ENCODE measurements at regions not wholly inside any gene's neighbourhood (a gene's known extent, or its start where the extent isn't known, plus 50 kb on each side); places are given as distances from the start of the nearest gene placed in this dataset.
"Not testable (repeated sequence)": the region's sequence is repeated elsewhere in the genome, so short reads cannot be mapped to it uniquely, and the experiment has no call there.

DNA sequence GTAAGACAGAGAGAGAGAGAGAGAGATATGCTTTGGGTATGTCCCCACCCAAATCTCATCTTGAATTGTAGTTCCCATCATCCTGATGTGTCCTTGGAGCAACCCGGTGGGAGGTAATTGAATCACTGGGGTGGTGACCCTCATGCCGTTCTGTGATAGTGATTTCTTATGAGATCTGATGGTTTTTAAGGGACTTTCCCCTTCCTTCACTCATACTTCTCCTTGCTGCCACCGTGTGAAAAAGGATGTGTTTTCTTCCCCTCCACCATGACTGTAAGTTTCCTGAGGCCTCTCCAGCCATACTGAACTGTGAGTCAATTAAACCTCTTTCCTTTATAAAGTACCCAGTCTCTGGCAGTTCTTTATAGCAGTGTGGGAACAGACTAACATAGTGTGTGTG is 60.3 kb downstream of the EOMES start:
- no peak for DNase-seq (ENCODE audit: low read depth)

DNA sequence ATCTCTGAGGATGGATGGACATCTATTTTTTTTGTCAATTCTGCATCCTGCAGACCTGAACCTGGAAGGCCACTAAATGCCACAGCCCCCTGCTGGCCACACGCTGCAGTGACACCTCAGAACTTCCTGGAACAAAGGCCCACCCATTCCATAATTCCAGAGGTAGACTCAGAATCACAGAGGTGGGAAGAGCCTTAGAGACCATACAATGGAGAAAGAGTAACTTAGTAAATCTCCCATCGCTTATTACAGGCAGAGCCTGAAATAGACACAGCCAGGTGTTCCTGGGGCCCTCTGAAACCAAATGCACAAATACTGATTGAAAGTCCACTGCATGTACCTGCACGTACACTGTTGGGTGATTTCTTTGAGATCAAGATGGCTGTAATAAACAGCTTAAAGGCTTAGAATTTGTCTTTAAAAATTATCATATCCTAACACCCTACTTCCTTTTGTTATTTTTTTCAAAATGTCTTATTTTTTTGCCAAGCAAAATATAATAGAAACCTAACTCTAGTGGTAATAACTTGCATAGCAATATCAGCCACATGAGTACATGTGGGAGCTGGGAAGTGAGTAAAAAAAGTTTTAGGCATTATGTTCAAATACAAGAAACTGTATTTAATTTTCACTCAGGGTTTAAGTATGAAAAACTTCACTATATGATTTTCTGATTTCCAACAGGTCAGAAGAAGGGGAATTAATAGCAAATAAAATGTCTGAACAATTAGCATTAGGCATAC is 62.7 kb downstream of the EOMES start:
- peak; percentile 11 for DNase-seq (ENCODE audit: low read depth)

DNA sequence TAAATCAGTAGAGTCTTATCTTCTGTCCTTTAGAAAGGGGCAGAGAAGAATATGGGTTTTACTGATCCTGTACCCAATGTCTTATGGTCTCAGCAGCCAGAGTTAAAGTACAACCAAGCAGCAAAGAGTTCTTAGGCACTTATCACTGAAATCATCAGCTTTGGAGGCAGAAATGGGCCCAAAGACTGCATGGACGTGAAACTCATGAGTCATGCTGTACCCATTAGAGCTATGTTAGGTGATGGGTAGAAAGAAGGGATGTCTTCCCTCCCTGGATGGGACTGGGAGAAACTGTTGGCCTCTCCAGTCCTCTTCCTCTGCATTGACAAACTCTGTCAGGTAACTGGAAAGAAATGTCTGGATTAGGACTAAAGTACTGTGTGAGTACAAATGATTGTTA is 63.4 kb downstream of the EOMES start:
- DNase-seq (ENCODE audit: low read depth) = no peak

DNA sequence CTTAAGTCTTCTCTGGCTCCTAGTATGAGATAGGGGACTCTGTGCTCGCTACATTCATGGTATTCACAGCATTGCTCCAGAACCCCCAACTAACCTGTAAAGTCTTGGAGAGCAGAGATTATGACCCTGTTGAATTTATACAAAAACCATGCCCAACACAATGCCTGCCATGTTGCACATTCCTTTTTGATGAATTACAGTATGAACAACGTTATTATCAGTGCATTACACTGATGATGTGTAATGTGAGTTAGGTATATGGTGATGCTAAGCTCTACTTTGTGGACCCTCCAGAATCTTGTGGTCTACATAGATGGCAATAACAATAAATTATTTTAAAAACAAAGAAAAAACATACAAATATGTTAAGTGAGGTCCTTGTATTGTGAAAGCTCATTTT is 64.3 kb downstream of the EOMES start:
- DNase-seq (ENCODE audit: low read depth) = no peak

DNA sequence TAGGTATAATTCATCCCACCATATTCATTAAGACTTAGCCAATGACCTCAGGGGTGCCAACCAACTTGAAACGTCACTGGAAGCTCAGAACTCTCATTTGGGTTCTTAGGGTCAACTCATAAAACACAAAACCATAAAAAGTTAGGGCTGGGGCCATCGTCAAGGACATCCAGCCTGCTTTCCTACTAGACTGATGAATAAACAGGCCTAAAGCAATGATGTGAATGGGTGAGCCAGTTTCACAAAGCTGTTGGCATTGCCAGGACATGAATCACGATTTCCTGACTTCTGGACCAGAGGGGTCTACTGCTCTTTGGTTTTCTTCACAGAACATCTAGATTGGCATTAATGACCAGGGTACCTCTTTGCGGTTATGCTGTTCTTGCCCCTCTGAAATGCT is 64.7 kb downstream of the EOMES start:
- DNase-seq (ENCODE audit: low read depth) = no peak

DNA sequence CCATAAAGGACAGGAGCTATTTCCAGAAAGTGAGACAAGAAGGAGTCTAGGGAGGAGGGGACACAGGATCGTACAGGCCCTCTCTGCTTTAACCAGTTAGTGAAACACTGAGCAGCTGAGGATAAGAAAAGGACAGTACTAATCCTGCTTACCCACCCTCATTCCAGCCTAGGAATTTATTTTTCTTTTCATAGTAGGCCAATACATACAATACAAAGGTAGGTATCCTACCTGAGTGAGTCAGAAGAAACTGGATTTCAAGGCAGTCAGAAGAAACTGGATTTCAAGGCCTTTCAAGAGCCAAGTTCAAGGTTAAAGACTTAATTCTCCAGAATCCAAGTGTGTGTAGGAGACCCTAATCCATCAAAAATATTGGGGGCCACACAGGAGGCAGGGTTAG is 65.3 kb downstream of the EOMES start:
- DNase-seq (ENCODE audit: low read depth) = no peak

DNA sequence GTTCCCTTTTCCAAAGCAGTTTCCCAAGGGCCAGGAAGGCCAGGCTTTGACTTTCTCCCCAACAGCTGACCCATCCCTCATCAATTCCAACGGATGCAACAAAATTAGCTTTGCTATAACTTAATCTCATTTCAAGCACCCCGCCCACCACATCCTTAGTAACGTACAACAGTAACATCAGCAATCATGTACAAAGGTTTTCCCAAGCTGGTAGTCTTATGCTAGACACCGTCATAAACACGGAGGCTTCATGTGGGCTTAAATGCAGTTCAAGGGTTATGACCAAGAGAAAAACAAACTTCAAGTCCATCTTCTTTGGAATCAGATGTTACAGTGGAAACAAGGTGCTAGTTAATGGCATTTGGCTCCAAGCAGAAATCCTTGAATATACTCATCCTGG is 66.6 kb downstream of the EOMES start:
- no peak for DNase-seq (ENCODE audit: low read depth)

DNA sequence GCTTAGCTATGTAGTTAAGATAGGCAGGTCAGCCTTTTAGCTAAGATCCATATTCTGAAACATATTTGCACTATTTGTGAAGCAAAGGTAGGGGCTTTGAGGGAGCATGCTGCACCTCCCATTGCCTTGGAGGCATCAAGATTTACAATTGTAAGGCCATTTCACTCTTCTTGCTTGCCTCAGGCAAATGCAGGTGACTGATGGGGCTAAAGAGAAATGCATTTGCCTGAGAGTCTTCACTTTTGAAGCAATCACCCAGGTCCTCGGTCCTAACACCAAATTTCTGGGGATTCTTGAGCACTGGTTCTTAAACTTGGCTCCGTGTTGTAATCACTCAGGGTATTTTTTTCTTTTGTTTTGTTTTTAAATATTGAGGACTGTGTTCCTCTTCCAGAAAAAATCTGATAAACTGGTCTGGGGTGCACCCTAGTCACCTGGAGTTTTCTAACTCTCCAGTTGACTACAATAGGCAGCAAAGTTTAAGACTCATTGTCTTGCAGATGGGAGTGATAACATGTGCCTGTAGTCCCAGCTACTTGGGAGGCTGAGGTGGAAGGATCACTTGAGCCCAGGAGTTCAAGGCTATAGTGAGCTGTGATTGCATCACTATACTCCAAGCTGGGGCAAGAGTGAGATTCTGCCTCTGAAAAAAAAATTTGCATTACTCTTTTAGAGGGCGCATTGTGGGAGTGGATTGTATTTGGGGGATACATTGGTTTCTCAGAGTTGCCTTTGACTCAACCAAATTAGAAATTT is 68.1 kb downstream of the EOMES start:
- DNase-seq (ENCODE audit: low read depth) = no peak

DNA sequence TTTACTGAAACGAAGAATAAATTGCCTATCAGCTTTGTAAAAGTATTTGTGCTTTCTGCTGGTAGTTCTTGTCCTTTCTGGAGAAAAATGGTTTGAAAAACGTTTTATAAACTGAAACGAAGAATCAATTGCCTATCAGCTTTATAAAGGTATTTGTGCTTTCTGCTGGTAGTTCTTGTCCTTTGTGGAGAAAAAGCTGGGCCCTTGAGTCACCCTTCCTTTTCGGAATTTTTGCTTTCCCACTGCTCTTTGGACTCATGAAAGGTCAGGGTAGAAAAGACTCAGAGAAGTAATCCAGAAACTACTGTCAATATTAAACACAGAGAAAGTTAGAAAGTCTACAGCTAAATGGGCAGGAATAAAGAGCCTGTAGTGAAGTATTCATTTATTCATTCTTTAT is 72.8 kb downstream of the EOMES start:
- DNase-seq (ENCODE audit: low read depth) = no peak

DNA sequence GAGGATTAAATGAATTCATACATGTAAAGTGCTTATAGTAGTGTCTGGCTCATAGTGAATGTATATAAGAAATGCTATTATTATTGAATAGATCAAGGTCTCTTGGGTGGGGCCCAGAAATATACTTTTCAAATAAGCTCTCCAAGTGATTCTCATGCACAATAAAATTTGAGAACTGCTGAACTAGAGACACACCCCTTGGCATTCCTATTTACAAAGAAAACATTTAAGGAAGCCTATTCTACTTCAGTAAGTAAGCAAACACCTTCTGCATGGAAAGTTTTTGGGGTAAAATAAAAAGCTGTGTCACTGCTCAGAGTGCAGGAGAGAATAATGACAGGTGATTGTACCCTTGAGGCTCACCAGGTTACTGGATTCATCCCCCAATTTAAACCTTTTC is 75.2 kb downstream of the EOMES start:
- no peak for DNase-seq (ENCODE audit: low read depth)

DNA sequence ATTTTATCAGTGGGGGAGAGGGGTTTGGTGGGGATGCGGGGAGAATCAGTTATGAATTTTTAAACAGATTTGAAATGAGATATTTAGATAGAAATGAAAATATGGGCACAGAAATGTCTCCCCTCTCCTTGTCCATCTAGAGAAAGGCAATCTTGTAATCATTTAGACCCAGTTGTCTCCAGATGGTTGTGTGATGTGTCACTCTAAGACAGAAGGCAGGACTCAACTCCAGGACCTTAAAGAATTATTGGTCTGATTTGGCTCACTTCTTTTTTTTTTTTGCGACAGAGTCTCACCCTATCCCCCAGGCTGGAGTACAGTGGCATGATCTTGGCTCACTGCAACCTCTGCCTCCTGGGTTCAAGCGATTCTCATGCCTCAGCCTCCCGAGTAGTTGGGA is 77.2 kb downstream of the EOMES start:
- DNase-seq (ENCODE audit: low read depth) = no peak

DNA sequence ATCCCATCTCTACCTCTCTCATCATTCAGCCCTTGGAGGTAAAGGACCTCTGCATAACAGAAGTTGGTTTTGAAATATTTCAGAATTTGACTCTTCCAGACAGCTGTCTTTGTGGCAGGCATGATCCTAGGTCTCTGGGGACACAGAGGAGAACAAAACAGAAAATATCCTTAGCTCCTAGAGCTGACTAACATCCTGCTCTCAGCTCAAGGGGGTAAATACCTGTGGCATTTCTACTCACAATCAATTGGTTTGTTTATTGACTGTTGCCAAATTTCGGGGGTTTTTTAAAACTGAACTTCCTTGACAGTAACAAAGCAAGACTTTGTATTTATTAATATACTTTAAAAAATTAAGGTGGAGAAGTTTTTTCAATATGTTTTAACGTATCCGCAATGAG is 78.8 kb downstream of the EOMES start:
- no peak for DNase-seq (ENCODE audit: low read depth)

DNA sequence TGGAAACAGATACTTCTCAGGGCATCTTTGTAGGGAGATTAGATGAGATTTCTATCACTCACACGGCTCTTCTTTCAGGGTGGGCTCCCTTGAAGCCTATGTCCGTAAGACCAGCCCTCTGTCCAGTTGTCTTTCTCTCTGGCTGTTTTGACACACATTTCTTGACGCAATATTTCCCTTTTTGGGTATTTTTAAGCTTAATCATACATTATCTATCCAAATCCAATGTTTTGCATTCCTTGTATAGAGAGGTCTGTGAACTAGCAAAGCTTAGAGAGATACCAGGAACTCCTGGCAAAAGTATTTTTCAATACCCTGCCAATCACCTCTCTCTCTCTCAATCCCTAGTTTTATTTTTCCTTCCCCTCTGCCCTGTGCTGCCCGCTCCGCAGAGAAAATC is 79.3 kb downstream of the EOMES start:
- no peak for DNase-seq (ENCODE audit: low read depth)

DNA sequence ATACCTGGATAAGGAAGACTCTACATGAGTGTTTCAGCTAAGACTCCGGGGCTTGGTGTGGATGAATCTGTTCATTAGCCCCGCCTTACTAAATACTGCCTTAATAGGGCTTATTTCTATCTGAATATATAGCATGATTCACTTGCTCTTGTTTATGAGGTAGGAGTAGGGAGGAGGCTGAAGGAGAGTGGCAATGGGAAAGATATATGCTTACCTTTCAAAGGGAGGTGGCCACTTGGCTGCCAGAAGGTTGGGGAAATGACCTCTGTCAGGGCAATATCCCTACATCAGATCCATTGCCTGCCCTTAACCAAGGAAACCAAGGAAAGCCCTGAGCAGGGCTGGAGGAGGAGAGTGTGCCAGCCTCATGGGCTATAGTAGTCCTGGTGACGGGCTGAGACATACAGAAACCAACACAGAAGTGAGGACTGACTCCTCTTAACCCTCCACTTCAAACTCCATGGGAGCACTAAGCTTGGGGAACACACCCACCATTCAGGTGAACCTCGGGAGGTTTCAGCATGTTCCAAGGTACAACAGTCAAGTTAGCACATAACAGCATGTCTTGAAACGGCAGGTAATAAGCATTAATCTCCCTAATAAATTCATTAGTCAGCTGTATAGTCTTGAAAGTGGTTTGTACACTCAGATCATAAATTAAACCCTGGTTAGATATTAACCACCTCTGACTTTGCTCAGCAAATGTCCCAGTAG is 80.1 kb downstream of the EOMES start:
- no peak for DNase-seq (ENCODE audit: low read depth)

DNA sequence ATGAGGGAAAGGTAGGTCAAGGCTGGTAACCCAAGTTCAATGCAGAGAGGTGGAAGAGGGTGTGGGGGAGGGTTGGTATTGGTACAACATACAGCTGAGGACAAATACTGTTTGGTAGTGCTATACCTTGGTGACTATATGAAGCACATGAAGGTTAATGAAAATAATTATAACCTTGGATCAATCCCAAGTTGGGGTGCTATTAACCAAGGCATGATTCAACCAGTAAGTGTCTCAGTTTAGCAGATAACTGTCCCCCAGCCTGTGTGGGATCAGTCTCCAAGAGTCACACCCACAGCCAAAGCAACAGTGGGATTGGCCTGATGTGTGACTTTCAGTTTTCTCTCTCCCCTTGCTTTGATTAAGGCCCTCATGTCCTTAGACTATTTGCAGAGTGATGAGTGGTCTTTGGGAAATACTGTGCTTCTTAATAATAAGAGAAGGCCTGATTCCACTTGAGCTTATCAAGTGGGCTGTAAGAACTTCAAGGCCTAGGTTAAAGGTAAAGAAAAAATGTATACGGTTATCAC is 80.8 kb downstream of the EOMES start:
- no peak for DNase-seq (ENCODE audit: low read depth)

DNA sequence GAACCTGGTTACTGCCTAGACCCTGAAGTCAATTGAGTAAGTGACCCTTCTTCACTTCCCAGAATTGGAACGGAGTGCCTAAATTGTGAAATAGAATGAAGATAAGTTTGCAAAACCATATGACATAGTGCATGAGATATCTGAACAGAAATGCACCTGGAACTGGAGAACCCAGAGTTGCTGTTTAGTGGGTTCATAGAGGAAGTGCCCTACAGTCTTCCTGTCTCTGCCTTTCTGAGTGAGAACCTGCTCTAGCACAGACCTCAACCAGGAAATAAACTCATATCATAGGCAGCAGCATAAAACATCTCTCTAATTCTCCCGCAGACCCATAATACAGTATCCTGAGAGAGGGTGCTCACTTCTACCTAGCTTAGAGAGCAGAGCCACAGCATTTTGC is 82.9 kb downstream of the EOMES start:
- DNase-seq (ENCODE audit: low read depth) = no peak

DNA sequence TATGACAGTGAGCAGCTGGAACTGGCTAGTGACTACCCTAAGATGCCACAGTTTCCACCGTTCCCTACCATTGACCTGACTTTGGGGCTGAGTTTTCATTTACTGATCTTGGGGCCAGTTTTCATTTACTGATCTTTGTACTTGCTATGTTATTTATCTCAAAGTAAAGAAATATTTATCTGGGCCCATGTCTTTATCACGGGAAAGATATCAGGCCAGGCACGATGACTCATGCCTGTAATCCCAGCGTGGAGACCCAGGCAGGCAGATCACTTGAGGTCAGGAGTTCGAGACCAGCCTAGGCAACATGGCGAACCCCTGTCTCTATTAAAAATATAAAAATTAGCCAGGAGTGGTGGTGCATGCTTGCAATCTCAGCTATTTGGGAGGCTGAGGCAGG is 83.5 kb downstream of the EOMES start:
- DNase-seq (ENCODE audit: low read depth) = no peak

DNA sequence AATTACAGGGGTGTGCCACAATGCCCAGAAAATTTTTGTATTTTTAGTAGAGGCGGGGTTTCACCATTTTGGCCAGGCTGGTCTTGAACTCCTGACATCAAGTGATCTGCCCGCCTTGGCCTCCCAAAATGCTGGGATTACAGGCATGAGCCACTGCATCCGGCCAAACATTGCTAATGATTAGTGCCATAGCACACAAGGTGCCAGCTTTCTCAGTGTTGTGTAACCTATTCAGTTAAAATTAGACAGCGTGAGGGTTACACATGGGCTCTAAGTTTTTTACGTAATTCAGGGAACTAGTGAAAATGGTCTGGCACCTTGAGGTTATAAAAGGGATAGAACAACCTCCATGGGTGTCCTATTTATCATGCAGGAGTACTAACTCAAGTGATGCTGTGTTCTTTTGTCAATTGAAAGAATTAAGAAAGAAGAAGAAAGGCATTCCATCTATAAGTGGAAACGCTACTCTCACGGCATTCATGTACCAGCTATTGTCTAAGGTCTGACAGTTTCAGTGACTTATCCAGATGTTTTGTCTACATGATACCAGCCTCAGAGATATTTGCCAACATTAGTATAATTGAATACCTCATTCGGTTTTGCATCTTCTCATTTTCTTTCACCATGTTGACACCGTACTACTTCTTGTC is 84.7 kb downstream of the EOMES start:
- DNase-seq (ENCODE audit: low read depth) = no peak

DNA sequence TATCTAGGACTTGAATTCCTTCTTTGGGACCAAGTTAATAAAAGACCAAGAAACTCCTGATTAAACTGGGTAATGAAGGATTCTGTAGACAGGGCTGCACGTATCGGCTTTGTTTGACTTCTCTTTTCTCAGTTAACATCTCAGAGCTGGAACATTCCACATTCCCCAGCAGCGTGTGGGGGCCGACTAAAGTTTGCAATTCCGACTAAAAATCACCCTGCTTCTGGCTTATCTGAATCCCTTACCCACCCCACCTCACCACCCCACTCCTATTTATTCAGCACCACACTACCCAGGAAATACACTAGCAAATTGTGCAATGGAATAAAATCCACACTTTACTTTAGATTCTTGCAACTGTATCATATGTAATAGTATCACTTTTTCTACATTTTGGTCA is 87.1 kb downstream of the EOMES start:
- DNase-seq (ENCODE audit: low read depth) = not testable (repeated sequence)

DNA sequence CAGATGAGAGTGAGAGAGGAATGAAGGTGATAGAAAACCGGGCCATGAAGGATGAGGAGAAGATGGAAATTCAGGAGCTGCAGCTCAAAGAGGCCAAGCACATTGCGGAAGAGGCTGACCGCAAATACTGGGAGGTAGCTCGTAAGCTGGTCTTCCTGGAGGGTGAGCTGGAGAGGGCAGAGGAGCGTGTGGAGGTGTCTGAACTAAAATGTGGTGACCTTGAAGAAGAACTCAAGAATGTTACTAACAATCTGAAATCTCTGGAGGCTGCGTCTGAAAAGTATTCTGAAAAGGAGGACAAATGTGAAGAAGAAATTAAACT is 88.9 kb downstream of the EOMES start:
- no peak for DNase-seq (ENCODE audit: low read depth)

DNA sequence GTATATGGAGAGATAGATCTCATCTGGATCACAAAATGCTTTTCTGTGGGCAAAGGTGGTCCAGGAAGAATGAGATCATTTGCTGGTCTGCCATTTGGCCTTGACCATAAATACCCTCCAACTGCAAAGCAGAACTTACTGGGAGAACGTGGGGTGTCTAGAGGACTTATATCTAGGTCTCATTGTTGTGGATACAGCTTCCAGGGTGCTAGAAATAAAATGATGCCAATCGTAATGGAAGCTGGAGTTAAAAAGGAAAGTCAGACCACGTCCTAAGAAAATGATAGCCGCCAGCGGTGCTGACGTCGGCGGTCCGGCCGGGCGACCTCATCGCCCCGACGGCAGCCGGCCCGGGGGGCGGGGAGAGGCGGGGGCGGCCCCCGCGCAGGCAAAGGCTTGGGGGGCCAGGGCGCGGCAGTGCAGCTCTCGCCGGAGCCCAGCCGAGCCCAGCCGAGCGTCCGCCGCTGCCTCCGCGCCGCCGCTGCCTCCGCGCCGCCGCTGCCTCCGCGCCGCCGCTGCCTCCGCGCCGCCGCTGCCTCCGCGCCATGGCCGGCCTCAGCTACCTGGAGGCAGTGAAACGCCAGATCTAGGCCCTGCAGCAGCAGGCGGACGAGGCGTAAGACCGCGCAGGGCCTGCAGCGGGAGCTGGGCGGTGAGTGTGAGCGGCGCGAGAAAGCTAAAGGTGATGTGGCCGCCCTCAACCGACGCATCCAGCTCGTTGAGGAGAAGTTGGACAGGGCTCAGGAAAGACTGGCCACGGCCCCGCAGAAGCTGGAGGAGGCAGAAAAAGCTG is 89.5 kb downstream of the EOMES start:
- DNase-seq (ENCODE audit: low read depth) = peak; percentile 30

DNA sequence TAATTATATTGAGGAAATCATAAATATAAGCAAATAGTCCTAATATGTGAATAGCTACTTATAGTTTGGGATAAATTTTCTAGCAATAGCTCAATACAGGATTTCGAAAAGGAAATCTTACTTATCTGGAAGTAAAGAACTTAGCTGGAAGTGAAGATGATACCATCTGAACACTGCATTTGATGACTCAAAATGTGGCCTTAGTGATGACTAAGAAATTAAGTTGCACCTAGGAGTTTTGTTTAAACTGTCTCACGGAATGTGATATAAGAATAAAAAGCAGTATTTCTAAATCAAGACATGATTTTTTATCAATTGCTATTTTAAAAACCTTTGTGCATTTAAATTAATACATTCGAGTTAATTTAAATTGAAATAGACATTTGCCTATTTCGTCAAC is 91.2 kb downstream of the EOMES start:
- no peak for DNase-seq (ENCODE audit: low read depth)
